Liver (tissue), 3 donors: ENCODE measurements at regions not wholly inside any gene's neighbourhood (a gene's known extent, or its start where the extent isn't known, plus 50 kb on each side); places are given as distances from the start of the nearest gene placed in this dataset.

ENCODE experiments used
- HNF4A ChIP-seq, 2 donors: conservative IDR thresholded peaks; 2 replicates each; pipeline ENCODE4 v1.6.1; 2016; ENCODE audit warnings: antibody characterized with exemption in 2 of 2, mild to moderate bottlenecking in 2 of 2
- HNF4G ChIP-seq: IDR thresholded peaks from 2 replicates; pipeline ENCODE4 v1.6.1; 2016; ENCODE audit warnings: antibody characterized with exemption
- JUND ChIP-seq, 2 donors: IDR thresholded peaks; 2 replicates each; pipeline ENCODE4 v1.6.1; 2016; ENCODE audit warnings: antibody characterized with exemption in 2 of 2
- NR2F2 ChIP-seq: IDR thresholded peaks from 2 replicates; pipeline ENCODE4 v1.6.1; 2016; ENCODE audit warnings: antibody characterized with exemption
- RAD21 ChIP-seq, 2 donors: IDR thresholded peaks; 2 replicates each; pipeline ENCODE4 v1.6.1; 2016; ENCODE audit warnings: antibody characterized with exemption in 2 of 2, mild to moderate bottlenecking in 2 of 2
- RXRA ChIP-seq, 2 donors: IDR thresholded peaks; 2 replicates each; pipeline ENCODE4 v1.6.1; 2017 to 2018; ENCODE audit warnings: antibody characterized with exemption in 2 of 2, mild to moderate bottlenecking in 1 of 2
- SP1 ChIP-seq: IDR thresholded peaks from 2 replicates; pipeline ENCODE4 v1.6.1; 2018; ENCODE audit warnings: antibody characterized with exemption, mild to moderate bottlenecking
- YY1 ChIP-seq: IDR thresholded peaks from 2 replicates; pipeline ENCODE4 v1.6.1; 2016; ENCODE audit warnings: antibody characterized with exemption, mild to moderate bottlenecking
- TF ChIP-seq, protein P1 (sequence below): fragments of 150-350 bp; IDR thresholded peaks from 2 replicates; pipeline ENCODE4 v1.5.1; 2017; ENCODE audit warnings: improper control_type of control experiment, low read depth, low read length; ENCODE audit not compliant: missing input control
- TF ChIP-seq, protein P2 (sequence below): IDR thresholded peaks from 2 replicates; pipeline ENCODE4 v1.6.1; 2016; ENCODE audit warnings: antibody characterized with exemption, mild to moderate bottlenecking
- TF ChIP-seq, protein P3 (sequence below): IDR thresholded peaks from 2 replicates; pipeline ENCODE4 v1.6.1; 2016; ENCODE audit warnings: antibody characterized with exemption
- TF ChIP-seq, protein P4 (sequence below): IDR thresholded peaks from 2 replicates; pipeline ENCODE4 v1.6.1; 2016; ENCODE audit warnings: antibody characterized with exemption
- donor health status: healthy.
- donor health status: healthy.

DNA sequence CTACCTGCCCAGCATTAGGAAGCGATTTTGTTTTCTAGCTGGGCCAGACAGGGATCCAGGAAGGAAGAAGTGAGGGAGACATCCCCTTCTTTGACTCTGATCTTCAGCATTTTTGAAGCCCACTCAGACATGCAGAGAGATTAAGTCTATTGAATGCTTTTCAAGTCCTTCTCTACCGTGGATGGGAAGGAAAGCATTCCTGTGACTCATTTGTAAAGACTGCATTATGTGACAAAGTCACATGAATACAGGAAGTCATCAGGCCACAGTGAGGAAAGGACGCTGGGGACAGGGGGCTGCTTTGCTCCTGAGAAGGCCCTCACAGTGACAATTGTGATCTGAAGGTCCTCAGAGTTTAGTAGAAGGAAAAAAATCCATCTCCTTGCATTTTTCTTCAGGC is 67.4 kb upstream of the GBA3 start:
- TF ChIP-seq, protein P1, sequence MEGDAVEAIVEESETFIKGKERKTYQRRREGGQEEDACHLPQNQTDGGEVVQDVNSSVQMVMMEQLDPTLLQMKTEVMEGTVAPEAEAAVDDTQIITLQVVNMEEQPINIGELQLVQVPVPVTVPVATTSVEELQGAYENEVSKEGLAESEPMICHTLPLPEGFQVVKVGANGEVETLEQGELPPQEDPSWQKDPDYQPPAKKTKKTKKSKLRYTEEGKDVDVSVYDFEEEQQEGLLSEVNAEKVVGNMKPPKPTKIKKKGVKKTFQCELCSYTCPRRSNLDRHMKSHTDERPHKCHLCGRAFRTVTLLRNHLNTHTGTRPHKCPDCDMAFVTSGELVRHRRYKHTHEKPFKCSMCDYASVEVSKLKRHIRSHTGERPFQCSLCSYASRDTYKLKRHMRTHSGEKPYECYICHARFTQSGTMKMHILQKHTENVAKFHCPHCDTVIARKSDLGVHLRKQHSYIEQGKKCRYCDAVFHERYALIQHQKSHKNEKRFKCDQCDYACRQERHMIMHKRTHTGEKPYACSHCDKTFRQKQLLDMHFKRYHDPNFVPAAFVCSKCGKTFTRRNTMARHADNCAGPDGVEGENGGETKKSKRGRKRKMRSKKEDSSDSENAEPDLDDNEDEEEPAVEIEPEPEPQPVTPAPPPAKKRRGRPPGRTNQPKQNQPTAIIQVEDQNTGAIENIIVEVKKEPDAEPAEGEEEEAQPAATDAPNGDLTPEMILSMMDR: no peak
- no peak for TF ChIP-seq SP1
- TF ChIP-seq YY1: no peak
- TF ChIP-seq JUND (IDR thresholded peaks at IDR 0.05): no peak
- no peak for TF ChIP-seq RAD21 (IDR thresholded peaks at IDR 0.05)
- TF ChIP-seq, protein P2, sequence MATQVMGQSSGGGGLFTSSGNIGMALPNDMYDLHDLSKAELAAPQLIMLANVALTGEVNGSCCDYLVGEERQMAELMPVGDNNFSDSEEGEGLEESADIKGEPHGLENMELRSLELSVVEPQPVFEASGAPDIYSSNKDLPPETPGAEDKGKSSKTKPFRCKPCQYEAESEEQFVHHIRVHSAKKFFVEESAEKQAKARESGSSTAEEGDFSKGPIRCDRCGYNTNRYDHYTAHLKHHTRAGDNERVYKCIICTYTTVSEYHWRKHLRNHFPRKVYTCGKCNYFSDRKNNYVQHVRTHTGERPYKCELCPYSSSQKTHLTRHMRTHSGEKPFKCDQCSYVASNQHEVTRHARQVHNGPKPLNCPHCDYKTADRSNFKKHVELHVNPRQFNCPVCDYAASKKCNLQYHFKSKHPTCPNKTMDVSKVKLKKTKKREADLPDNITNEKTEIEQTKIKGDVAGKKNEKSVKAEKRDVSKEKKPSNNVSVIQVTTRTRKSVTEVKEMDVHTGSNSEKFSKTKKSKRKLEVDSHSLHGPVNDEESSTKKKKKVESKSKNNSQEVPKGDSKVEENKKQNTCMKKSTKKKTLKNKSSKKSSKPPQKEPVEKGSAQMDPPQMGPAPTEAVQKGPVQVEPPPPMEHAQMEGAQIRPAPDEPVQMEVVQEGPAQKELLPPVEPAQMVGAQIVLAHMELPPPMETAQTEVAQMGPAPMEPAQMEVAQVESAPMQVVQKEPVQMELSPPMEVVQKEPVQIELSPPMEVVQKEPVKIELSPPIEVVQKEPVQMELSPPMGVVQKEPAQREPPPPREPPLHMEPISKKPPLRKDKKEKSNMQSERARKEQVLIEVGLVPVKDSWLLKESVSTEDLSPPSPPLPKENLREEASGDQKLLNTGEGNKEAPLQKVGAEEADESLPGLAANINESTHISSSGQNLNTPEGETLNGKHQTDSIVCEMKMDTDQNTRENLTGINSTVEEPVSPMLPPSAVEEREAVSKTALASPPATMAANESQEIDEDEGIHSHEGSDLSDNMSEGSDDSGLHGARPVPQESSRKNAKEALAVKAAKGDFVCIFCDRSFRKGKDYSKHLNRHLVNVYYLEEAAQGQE: no peak
- TF ChIP-seq, protein P3, sequence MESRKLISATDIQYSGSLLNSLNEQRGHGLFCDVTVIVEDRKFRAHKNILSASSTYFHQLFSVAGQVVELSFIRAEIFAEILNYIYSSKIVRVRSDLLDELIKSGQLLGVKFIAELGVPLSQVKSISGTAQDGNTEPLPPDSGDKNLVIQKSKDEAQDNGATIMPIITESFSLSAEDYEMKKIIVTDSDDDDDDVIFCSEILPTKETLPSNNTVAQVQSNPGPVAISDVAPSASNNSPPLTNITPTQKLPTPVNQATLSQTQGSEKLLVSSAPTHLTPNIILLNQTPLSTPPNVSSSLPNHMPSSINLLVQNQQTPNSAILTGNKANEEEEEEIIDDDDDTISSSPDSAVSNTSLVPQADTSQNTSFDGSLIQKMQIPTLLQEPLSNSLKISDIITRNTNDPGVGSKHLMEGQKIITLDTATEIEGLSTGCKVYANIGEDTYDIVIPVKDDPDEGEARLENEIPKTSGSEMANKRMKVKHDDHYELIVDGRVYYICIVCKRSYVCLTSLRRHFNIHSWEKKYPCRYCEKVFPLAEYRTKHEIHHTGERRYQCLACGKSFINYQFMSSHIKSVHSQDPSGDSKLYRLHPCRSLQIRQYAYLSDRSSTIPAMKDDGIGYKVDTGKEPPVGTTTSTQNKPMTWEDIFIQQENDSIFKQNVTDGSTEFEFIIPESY: no peak
- TF ChIP-seq, protein P4, sequence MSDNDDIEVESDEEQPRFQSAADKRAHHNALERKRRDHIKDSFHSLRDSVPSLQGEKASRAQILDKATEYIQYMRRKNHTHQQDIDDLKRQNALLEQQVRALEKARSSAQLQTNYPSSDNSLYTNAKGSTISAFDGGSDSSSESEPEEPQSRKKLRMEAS: no peak
- TF ChIP-seq NR2F2: no peak
- TF ChIP-seq RXRA (IDR thresholded peaks at IDR 0.05): no peak
- no peak for TF ChIP-seq HNF4G
- TF ChIP-seq HNF4A (conservative IDR thresholded peaks at IDR 0.05): no peak
